D721Med (cell line): ENCODE measurements at regions not wholly inside any gene's neighbourhood (a gene's known extent, or its start where the extent isn't known, plus 50 kb on each side); places are given as distances from the start of the nearest gene placed in this dataset.

ENCODE experiments used
- DNase-seq: peaks from one replicate; pipeline ENCODE4 v3.0.0; 2011; ENCODE audit warnings: low spot score; ENCODE audit not compliant: insufficient read length
- FAIRE-seq: peaks from 2 replicates; lab custom pipeline; 2011; peaks lifted over from hg19 to GRCh38; lab: Jason Lieb, UNC
- TF ChIP-seq, protein P1 (sequence below): IDR thresholded peaks from 2 replicates; pipeline ENCODE4 v1.5.1; 2012; ENCODE audit warnings: mild to moderate bottlenecking, control low read depth; ENCODE audit not compliant: insufficient read depth; ENCODE audit errors: missing control alignments

DNA sequence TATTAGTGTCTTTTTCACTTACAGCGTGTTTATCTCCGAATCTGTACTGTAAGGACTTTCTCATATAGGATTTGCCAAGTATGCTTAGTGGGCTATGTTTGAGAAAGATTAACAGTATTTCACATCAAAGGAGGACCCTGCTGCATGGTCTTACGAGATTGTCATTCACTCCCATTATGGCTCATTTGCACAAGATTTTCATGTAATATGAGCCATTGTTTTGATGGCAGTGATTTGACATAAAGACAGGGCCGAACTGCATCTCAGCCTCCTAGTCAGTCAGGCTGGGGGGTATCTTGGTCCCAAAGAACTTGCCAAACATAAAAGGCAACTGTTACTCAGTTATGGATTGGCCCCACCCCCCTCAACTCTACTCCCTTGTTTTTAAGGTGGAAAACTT is 205.9 kb downstream of the ZIC1 start:
- TF ChIP-seq, protein P1, sequence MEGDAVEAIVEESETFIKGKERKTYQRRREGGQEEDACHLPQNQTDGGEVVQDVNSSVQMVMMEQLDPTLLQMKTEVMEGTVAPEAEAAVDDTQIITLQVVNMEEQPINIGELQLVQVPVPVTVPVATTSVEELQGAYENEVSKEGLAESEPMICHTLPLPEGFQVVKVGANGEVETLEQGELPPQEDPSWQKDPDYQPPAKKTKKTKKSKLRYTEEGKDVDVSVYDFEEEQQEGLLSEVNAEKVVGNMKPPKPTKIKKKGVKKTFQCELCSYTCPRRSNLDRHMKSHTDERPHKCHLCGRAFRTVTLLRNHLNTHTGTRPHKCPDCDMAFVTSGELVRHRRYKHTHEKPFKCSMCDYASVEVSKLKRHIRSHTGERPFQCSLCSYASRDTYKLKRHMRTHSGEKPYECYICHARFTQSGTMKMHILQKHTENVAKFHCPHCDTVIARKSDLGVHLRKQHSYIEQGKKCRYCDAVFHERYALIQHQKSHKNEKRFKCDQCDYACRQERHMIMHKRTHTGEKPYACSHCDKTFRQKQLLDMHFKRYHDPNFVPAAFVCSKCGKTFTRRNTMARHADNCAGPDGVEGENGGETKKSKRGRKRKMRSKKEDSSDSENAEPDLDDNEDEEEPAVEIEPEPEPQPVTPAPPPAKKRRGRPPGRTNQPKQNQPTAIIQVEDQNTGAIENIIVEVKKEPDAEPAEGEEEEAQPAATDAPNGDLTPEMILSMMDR = no peak
- DNase-seq (no peak), FAIRE-seq (no peak)

DNA sequence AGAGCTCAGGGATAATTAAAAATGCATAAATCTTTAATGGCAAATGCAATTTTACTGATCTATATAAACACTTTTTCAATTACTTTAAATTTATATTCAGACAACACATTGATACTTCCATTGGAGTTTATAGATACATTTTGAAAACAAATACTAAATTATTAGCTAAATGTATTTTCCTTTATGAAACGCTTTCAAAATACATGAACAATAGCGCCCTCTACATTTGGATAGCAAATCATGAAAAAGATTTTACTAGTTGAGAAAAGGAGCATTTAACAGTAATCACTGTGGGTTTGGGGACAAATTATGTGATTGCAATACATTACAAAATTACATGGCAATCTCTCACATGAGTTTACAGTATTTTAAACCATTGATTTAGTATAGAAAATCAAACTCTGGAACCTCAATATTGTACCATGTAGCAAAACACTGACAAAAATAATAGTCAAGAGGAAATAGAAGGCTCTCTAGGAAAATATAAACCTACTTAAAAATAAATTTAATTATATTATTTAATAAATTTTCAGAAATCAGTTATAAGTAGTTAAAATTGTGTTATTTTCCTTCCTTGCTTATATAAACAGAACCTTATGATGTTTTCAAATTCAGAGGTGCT is 207.9 kb downstream of the ZIC1 start:
- TF ChIP-seq, protein P1 = peak; percentile 73
- no peak for FAIRE-seq
- no peak for DNase-seq

DNA sequence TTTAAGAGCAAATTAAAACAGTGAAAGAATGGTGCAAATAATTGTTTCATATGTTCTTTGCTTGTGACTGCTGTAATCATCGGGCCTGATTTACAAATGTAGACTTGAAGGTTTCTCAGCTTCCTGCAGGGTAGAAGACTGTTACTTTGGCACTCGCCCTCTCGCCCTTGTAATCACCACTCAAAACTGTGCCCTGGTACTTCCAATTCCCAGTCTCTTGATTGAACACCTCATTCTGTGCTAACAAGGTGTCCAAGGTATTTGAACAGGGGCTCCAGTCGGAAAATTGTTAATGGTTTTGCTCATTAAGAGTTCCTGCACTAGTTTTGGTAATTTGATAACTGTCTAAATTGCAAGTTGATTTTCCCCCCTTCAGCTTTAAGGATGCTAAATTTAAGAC is 209.5 kb downstream of the ZIC1 start:
- no peak for FAIRE-seq
- DNase-seq = no peak
- TF ChIP-seq, protein P1 = no peak

DNA sequence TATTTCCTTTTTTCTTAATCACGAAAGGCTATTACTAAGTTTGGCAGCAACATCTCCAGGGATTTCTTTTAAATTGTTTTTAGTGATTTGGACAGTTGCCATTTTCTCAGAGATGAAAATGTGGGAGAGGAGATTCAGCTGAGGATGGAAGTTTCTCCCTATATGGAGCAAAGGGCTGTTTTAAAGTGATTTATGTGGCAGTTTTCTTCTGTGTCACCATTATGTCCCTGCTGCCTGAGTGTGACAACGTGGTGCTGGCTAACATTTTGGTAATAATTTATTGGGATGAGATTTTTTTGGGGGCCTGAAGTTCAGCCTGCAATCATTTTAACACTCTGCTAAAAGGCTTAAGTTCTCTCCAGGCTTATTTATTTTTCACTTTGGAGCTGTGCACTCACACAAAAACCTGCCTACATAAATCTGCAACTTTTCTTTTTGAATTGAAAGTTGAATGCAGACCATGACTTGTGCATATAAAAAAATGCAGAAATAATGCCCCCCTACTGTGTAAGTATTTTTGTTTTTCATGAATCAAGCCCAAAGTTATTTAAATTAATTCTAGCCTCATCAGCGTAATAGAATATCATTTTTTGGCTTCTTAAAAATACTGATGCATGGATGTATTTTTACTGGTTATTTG is 210.9 kb downstream of the ZIC1 start:
- FAIRE-seq = no peak
- TF ChIP-seq, protein P1 = no peak
- DNase-seq = no peak

DNA sequence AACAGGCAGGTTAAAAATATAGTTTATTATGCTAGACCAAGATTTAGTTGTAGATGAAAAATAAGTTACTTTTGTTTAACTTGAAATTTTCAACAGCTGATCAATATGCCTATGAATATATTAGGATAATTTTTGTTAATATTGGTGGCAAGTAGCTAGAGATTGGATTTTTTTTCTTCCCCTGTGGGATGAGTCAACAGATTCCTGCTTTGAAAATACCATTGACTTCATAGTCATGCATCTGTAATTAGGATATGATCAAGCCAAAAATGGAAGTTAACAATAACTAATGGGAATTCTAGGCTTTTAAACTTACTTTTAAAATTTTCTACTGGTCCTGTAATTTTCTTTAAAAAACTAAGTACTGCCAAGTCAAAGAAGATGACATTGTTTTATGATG is 211.7 kb downstream of the ZIC1 start:
- TF ChIP-seq, protein P1 = no peak
- DNase-seq (no peak), FAIRE-seq (no peak)

DNA sequence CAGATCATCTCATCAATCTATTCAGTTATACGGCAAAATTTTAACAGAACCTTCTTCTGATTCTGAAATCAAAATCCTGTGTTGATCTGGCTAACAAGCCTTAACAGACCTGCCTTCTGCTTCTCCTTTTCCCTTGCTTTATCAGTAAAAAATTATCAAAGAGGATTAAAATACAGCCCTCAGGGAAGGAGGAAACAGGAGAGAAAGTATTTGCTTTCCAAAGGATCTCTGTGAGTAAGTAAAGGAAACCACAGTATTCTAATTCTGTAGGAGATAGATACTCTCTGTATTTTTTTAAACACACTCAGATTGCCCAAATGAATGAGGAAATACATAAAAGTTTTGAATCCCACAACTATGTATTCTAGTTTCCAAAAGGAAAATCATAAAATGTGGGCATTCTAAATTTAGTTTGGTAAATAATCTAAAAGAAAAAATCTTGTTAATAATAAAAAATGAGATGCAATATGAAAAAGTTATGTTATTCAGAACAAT is 221.8 kb downstream of the ZIC1 start:
- DNase-seq = no peak

More for the DNA sequence above, 221.8 kb downstream of the ZIC1 start:
- TF ChIP-seq, protein P1 = no peak
- FAIRE-seq = no peak
